Activated gamma-delta T cell treated with Interleukin-2 at 50 U/mL for 16 hours (primary cell): ENCODE measurements at regions not wholly inside any gene's neighbourhood (a gene's known extent, or its start where the extent isn't known, plus 50 kb on each side); places are given as distances from the start of the nearest gene placed in this dataset.
"Not testable (repeated sequence)": the region's sequence is repeated elsewhere in the genome, so short reads cannot be mapped to it uniquely, and the experiment has no call there.

Source experiments
- DNase-seq: peaks from one replicate; pipeline ENCODE4 v3.0.0-alpha.2; 2020

GRCh38 chr16:87196661-87197060 lies 120.5 kb downstream of the C16orf95 start:
- DNase-seq, result no peak

DNA sequence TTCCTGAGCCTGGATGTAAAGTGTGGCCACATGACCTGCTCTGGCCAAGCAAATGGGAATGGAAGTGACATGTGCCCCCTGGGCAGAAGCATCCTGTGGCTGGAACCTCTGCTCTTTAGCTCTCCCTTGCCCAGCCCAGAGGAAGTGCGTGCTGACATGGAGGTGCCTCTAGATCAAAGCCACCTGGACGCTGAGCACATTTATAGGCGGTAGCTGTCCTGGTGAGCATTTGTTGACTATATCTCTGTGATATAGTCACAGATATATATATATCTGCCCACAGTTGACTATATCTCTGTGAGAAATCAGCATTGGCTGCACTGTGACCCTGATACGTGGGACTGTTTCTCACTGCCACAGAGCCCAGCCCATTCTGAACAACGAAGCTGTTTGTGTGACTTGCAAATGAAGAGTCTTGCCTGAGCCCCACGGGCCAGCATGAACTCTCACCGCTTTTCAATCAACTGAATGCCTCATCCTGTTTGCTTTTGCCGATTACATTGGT lies 118.8 kb downstream of the C16orf95 start:
- no peak for DNase-seq

- no peak for DNase-seq
Observed at GRCh38 chr16:87198881-87199280, 118.3 kb downstream of the C16orf95 start.

GRCh38 chr16:87199379-87199778 lies 117.8 kb downstream of the C16orf95 start:
- no peak for DNase-seq

DNA sequence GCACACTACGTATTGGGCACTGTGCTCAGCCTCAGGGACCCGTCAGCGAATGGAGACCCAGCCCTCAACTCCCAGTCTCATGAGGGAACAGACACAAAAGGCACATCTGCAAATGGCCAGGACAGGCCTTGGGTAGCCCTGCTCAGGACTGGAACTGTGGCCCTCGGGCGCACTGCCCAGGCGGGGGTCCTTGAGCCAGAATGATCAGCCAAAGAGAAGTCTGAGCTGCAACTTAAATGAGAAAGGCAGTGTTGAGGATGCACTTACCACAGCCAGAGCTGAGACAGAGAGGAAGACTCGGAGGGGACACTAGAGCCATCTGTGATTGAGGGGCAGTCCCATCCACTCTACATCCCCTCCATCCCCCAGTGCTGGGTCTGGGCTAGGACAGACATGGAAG lies 117.3 kb downstream of the C16orf95 start:
- DNase-seq, result no peak

- no peak for DNase-seq
Observed at GRCh38 chr16:87200637-87201036, 116.6 kb downstream of the C16orf95 start.

GRCh38 chr16:87201052-87201451 lies 116.1 kb downstream of the C16orf95 start:
- DNase-seq, result no peak

DNA sequence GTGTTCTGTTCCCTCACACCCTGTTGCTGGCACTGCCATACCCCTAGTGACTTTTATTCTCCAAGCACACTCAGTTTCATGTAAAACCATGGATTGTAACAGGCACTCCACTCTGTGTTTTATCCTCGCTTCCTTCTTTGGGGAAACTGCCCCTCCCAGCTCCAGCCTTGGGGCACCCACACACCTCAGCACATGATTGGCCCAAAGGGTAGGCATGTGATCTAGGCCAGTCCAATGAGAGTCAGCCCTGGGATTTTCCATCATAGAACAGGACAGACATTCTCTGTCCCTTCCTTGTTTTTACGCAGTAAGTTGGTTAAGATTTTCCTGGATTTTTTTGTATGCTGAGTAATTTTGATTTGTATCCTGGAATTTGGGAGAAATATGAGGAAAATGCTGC lies 115.4 kb downstream of the C16orf95 start:
- no peak for DNase-seq

GRCh38 chr16:87202346-87202745 lies 114.8 kb downstream of the C16orf95 start:
- no peak for DNase-seq

DNA sequence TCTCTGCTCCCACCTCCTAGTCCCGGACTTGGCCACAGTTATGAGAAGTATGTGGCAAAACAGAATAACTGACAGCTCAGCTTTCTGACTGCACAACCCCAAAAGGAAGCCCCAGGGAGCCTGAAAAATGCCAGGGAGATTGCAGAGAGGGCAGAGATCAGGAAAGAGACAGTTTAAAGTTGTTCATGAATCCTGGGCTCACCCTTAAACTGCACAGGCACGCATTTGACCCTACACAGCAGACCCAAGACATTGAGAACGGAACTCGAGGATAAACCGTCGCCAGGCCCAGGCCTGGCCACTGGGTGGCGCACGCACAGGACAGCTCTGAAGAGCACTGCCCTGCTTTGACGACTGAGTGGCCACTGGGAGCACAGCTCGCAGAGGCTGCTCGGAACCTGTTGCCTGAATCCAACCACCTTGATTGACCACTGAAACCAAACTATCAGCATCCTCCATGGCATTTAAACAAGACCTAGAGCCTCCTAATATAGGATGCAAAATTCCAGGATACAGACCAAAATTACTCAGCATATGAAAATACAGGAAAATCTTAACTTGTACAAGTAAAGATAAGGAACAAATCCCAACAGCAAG lies 114.0 kb downstream of the C16orf95 start:
- no peak for DNase-seq

GRCh38 chr16:87206646-87207451 lies 110.3 kb downstream of the C16orf95 start:
- DNase-seq, result no peak

DNA sequence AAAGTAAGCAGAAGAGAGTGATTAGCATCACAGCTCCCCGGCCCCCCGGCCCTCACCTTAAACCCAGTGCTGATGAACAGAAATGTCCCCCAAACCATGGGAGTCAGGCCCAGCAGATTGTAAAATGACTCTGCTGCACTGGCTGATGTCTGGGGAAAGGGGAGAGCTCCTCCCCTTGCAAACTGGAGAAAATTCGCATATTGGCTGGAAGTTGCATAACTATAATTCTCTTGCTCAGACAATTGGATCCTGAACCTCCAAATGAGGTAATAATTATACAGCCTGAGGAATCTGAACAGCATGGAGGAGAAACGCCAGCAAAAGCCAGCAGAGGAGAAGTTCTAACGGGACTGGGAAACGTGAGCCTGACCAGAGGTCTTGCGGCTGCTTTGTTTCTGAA lies 109.7 kb downstream of the C16orf95 start:
- no peak for DNase-seq

- DNase-seq, result no peak
Observed at GRCh38 chr16:87207965-87208364, 109.2 kb downstream of the C16orf95 start.

GRCh38 chr16:87208968-87209367 lies 108.2 kb downstream of the C16orf95 start:
- DNase-seq, result not testable (repeated sequence)

- no peak for DNase-seq
Observed at GRCh38 chr16:87209808-87210512, 107.2 kb downstream of the C16orf95 start.

- no peak for DNase-seq
Observed at GRCh38 chr16:87210894-87211293, 106.3 kb downstream of the C16orf95 start.

- no peak for DNase-seq
Observed at GRCh38 chr16:87212026-87212425, 105.2 kb downstream of the C16orf95 start.

- no peak for DNase-seq
Observed at GRCh38 chr16:87213536-87213935, 103.7 kb downstream of the C16orf95 start.

DNA sequence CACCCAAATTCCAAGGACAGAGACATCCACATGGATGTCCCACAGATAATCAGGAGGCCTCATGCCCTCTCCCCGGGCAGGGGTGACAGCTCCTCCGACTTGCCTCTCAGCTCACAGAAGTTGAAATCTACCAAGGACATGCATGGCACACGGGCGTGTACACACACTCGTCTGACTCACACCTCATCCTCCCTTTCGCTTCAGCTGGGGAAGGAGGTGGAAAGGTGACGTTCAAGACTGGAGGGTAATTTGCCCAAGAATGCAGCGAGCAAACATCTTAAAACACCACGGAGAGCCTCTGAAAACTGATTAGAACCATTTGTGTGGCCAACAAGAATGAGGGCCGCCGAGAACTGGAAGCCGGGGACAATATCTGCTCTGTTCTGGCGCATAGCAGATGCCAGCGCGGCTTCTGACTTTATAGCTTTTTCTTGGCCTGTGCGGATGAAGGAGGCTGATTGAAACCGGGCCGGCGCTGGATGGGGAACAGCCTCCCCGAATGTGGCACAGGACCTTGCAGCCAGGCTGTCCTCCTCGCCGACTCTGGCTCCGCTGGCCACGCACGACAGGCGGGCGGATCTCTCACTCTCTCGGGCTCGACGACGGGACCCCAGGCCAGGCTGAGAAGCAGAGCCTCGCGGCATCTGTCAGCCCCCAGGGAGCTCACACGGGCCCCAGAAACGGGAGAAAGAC lies 100.9 kb downstream of the C16orf95 start:
- no peak for DNase-seq

- DNase-seq, result no peak
Observed at GRCh38 chr16:87216841-87217275, 100.3 kb downstream of the C16orf95 start.

- not testable (repeated sequence) for DNase-seq
Observed at GRCh38 chr16:87217802-87218201, 99.4 kb downstream of the C16orf95 start.

GRCh38 chr16:87218281-87219055 lies 98.7 kb downstream of the C16orf95 start:
- no peak for DNase-seq
